Smooth muscle cell (in vitro differentiated cells): ENCODE measurements at regions not wholly inside any gene's neighbourhood (a gene's known extent, or its start where the extent isn't known, plus 50 kb on each side); places are given as distances from the start of the nearest gene placed in this dataset.

Experiments
- DNase-seq: peaks from one replicate; lab custom pipeline; 2025; ENCODE audit not compliant: unreplicated experiment; lab: John Stamatoyannopoulos, UW
- H2AFZ ChIP-seq: fragments of 200-600 bp; sonication (generic); 2 replicates; pipeline ENCODE4 v1.6.0; 2016; ENCODE audit warnings: antibody characterized with exemption, low read depth, mild to moderate bottlenecking
- H3F3A ChIP-seq: fragments of 200-600 bp; sonication (generic); 2 replicates; pipeline ENCODE4 v1.6.0; 2017; ENCODE audit warnings: antibody characterized with exemption, low read depth
- H3K27ac ChIP-seq: fragments of 200-600 bp; sonication (generic); 2 replicates; pipeline ENCODE4 v1.5.1; 2016; ENCODE audit warnings: low read depth, mild to moderate bottlenecking
- H3K27me3 ChIP-seq: fragments of 200-600 bp; sonication (generic); 2 replicates; pipeline ENCODE4 v1.6.1; 2016; ENCODE audit warnings: low read depth, mild to moderate bottlenecking
- H3K36me3 ChIP-seq: fragments of 200-600 bp; sonication (generic); 2 replicates; pipeline ENCODE4 v1.5.1; 2016; ENCODE audit warnings: low read depth
- H3K4me1 ChIP-seq: fragments of 200-600 bp; sonication (generic); 2 replicates; pipeline ENCODE4 v1.5.1; 2016; ENCODE audit warnings: low read depth
- H3K4me2 ChIP-seq: fragments of 200-600 bp; sonication (generic); 2 replicates; pipeline ENCODE4 v1.6.0; 2016; ENCODE audit warnings: mild to moderate bottlenecking
- H3K4me3 ChIP-seq: fragments of 200-600 bp; sonication (generic); 2 replicates; pipeline ENCODE4 v1.5.1; 2016; ENCODE audit warnings: mild to moderate bottlenecking
- H3K79me2 ChIP-seq: fragments of 200-600 bp; sonication (generic); 2 replicates; pipeline ENCODE4 v1.6.0; 2016; ENCODE audit warnings: low read depth, mild to moderate bottlenecking
- H3K9ac ChIP-seq: fragments of 200-600 bp; sonication (generic); 2 replicates; pipeline ENCODE4 v1.6.0; 2016; ENCODE audit warnings: low read depth
- H3K9me3 ChIP-seq: fragments of 200-600 bp; sonication (generic); replicated peaks from 2 replicates; pipeline ENCODE4 v1.5.1; 2016; ENCODE audit warnings: low read depth
- H4K20me1 ChIP-seq: fragments of 200-600 bp; sonication (generic); 2 replicates; pipeline ENCODE4 v1.6.0; 2016; ENCODE audit warnings: low read depth
- WGBS: methylation state at CpG from one replicate; pipeline ENCODE4 v1.1.7; 2016; ENCODE audit warnings: low lambda C conversion rate; 5-methylcytosine and 5-hydroxymethylcytosine counted together
- TF ChIP-seq, protein P1 (sequence below): fragments of 200-600 bp; sonication (generic); IDR thresholded peaks from 2 replicates; pipeline ENCODE4 v1.5.1; 2017; ENCODE audit warnings: borderline replicate concordance, mild to moderate bottlenecking, antibody characterized with exemption; ENCODE audit not compliant: insufficient read depth, poor library complexity, severe bottlenecking

DNA sequence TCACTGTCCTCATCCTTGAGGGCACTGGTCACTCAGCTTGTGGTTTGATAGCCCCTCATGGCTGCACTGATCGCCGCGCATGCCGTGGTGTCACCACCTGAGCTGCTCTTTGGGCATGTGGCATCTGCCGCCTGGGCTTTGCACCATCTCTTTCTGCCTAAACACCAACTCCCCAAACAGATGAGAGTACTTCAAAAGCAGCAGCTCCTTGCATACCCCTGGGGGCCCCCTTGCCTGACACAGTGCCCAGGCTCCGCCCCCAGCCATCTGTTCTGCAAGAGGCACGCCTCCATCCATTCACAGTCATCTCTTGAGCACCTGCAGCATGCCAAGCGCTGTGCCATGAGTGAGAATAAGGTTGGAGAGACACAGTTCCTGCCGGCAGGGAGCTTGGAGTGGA, 104.5 kb upstream of the B3GAT1 start:
- Histone ChIP-seq H3K9ac (no peak overlapping the region), H2AFZ (no peak overlapping the region), H3K27me3 (peaks cover 20% of the 10 kb centered on the region), H3K4me1 (no peaks in the 10 kb centered on the region), H3K9me3 (no peaks in the 10 kb centered on the region), H3K36me3 (no peaks in the 10 kb centered on the region), H3K27ac (no peak overlapping the region), H3K79me2 (no peaks in the 10 kb centered on the region), H3K4me2 (no peak overlapping the region), H3K4me3 (no peak overlapping the region), H4K20me1 (no peaks in the 10 kb centered on the region), H3F3A (no peaks in the 10 kb centered on the region)
- 82% methylated on average over 9 of the region's 9 CpGs for WGBS
- DNase-seq, result no peak
- TF ChIP-seq, protein P1, sequence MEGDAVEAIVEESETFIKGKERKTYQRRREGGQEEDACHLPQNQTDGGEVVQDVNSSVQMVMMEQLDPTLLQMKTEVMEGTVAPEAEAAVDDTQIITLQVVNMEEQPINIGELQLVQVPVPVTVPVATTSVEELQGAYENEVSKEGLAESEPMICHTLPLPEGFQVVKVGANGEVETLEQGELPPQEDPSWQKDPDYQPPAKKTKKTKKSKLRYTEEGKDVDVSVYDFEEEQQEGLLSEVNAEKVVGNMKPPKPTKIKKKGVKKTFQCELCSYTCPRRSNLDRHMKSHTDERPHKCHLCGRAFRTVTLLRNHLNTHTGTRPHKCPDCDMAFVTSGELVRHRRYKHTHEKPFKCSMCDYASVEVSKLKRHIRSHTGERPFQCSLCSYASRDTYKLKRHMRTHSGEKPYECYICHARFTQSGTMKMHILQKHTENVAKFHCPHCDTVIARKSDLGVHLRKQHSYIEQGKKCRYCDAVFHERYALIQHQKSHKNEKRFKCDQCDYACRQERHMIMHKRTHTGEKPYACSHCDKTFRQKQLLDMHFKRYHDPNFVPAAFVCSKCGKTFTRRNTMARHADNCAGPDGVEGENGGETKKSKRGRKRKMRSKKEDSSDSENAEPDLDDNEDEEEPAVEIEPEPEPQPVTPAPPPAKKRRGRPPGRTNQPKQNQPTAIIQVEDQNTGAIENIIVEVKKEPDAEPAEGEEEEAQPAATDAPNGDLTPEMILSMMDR, result no peak

DNA sequence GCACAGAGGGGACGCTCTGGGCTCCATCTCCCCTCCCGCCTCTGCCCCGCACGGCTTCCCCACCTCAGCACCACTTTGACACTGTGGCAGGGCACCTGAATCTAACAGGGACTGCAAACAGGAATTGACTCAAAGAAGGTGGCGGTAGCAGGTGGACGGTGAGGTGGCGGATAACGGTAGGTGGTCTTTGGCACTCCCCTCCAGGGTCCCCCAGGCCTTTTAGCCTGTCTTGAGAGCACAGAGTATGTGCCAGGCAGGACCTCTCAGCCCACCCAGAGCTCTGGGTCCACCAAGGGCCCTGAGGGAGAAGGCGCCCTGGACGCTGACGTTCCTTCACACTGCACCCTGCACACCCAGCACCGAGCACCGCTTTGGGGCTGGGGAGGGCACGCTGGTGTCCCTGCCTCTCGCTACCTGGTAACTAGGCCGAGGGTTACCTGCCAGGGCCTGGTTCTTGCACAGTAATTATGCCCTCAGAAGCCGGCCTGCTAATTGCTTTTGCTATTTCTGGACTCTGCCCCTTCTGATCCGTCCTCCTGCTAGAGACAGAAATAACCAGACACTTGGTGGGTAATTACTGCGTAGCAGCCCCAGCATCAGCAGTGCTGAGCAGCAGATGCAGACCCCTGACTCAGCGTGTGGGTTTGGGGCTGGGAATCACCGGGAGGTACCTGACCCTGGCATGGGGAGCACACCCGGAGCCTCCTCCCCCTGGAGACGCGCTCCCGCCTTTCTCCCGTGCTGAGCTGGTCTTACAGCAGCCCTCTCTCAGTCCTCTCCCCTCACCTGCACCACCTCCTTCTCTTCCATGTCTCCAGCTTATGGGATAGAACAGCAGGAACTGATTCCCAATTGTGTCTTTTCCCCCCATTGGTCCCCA, 103.3 kb upstream of the B3GAT1 start:
- no peak for DNase-seq

DNA sequence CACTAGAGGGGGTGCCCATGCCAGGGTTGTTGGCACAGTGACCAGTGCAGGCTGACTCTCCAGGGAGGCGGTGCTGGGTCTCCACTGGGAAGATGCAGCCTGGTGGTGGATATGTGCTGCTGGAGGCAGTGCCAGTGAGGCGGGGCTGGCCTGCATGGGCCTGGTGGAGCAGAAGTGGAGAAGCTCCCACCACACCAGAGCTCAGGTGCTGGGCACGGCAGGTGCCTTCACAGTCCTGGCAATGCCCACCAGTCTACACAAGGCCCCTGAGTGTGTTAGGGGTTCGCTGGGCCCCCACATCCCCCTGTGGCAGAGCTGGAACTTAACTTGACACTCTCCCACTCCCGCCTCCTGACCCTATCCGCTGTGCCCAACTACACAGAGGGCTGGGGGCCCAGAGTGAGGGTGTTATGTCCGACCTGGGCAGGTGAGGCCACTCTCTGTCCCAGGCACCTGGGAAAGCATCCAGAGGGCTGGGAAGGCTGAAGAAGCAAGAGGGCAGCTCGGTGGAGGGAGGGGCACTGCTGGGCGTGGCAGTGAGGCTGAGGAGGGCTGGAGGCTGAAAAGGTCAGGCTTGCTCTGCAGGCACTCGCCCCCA, 102.4 kb upstream of the B3GAT1 start:
- DNase-seq, result no peak
- Histone ChIP-seq H3K9ac (no peak overlapping the region), H3K4me2 (no peak overlapping the region), H3K4me3 (no peak overlapping the region), H3K79me2 (no peaks in the 10 kb centered on the region), H3K9me3 (no peaks in the 10 kb centered on the region), H4K20me1 (no peaks in the 10 kb centered on the region), H3K4me1 (no peaks in the 10 kb centered on the region), H3K27me3 (peaks cover 20% of the 10 kb centered on the region), H2AFZ (no peak overlapping the region), H3K27ac (no peak overlapping the region), H3K36me3 (no peaks in the 10 kb centered on the region), H3F3A (no peaks in the 10 kb centered on the region)
- TF ChIP-seq, protein P1, result no peak
- WGBS, result 74% methylated on average over 10 of the region's 10 CpGs

More for the DNA sequence above, 103.3 kb upstream of the B3GAT1 start:
- TF ChIP-seq, protein P1, result no peak
- H3K4me2 ChIP-seq, result no peak overlapping the region
- no peaks in the 10 kb centered on the region for H4K20me1 ChIP-seq
- WGBS, result 86% methylated on average over 26 of the region's 26 CpGs
- H3K27ac ChIP-seq, result no peak overlapping the region
- H3K4me1 ChIP-seq, result no peaks in the 10 kb centered on the region
- H3K27me3 ChIP-seq, result peaks cover 20% of the 10 kb centered on the region
- no peak overlapping the region for H2AFZ ChIP-seq
- no peaks in the 10 kb centered on the region for H3K9me3 ChIP-seq
- no peaks in the 10 kb centered on the region for H3F3A ChIP-seq
- H3K9ac ChIP-seq, result no peak overlapping the region
- H3K4me3 ChIP-seq, result no peak overlapping the region
- H3K79me2 ChIP-seq, result no peaks in the 10 kb centered on the region
- no peaks in the 10 kb centered on the region for H3K36me3 ChIP-seq
